DOHH2 (cell line): ENCODE measurements at regions not wholly inside any gene's neighbourhood (a gene's known extent, or its start where the extent isn't known, plus 50 kb on each side); places are given as distances from the start of the nearest gene placed in this dataset.

Source experiments
- H3F3A ChIP-seq: fragments of 200-600 bp; sonication (generic), shearing (Covaris generic); 2 replicates; pipeline ENCODE4 v1.6.0; 2016; ENCODE audit warnings: antibody characterized with exemption, mild to moderate bottlenecking; ENCODE audit not compliant: control insufficient read depth, insufficient read depth
- H3K27ac ChIP-seq: fragments of 200-600 bp; sonication (generic); 2 replicates; pipeline ENCODE4 v1.5.1; 2014; ENCODE audit warnings: low read depth, mild to moderate bottlenecking, low read length, moderate library complexity
- H3K27me3 ChIP-seq: fragments of 200-600 bp; sonication (generic); 2 replicates; pipeline ENCODE4 v1.6.1; 2014; ENCODE audit warnings: mild to moderate bottlenecking, low read length, mixed read lengths; ENCODE audit not compliant: control insufficient read depth
- H3K36me3 ChIP-seq: fragments of 200-600 bp; sonication (generic); 2 replicates; pipeline ENCODE4 v1.6.1; 2014; ENCODE audit warnings: mild to moderate bottlenecking, low read length, moderate library complexity, mixed read lengths; ENCODE audit not compliant: control insufficient read depth
- H3K4me1 ChIP-seq: fragments of 200-600 bp; sonication (generic); 2 replicates; pipeline ENCODE4 v1.6.1; 2014; ENCODE audit warnings: mild to moderate bottlenecking, low read length, mixed read lengths; ENCODE audit not compliant: control insufficient read depth
- H3K4me2 ChIP-seq: fragments of 200-600 bp; sonication (generic); 2 replicates; pipeline ENCODE4 v1.6.0; 2014; ENCODE audit warnings: mild to moderate bottlenecking, low read length, moderate library complexity
- H3K4me3 ChIP-seq: fragments of 200-600 bp; sonication (generic); 2 replicates; pipeline ENCODE4 v1.5.1; 2014; ENCODE audit warnings: mild to moderate bottlenecking, low read length, mixed read lengths
- H3K79me2 ChIP-seq: fragments of 200-600 bp; sonication (generic); 2 replicates; pipeline ENCODE4 v1.6.1; 2014; ENCODE audit warnings: mild to moderate bottlenecking, low read length, mixed read lengths; ENCODE audit not compliant: control insufficient read depth
- H3K9me2 ChIP-seq: fragments of 200-600 bp; sonication (generic); replicated peaks from 2 replicates; pipeline ENCODE4 v1.6.1; 2014; ENCODE audit warnings: mild to moderate bottlenecking, low read length, mixed read lengths; ENCODE audit not compliant: control insufficient read depth
- H3K9me3 ChIP-seq: fragments of 200-600 bp; sonication (generic); 2 replicates; pipeline ENCODE4 v1.6.1; 2014; ENCODE audit warnings: antibody characterized with exemption, low read length, mixed read lengths; ENCODE audit not compliant: control insufficient read depth, insufficient read depth
- H4K20me1 ChIP-seq: fragments of 200-600 bp; sonication (generic); 2 replicates; pipeline ENCODE4 v1.6.0; 2014; ENCODE audit warnings: low read depth, mild to moderate bottlenecking, antibody characterized with exemption, low read length, moderate library complexity; ENCODE audit not compliant: control insufficient read depth, insufficient read depth
- EZH2phosphoT487 ChIP-seq: fragments of 200-600 bp; sonication (generic); IDR thresholded peaks from 2 replicates; pipeline ENCODE4 v1.6.1; 2017; ENCODE audit warnings: borderline replicate concordance, mild to moderate bottlenecking, antibody characterized with exemption, low read length, moderate library complexity, mixed read lengths
- TF ChIP-seq, protein P1 (sequence below): fragments of 200-600 bp; sonication (generic); IDR thresholded peaks from one replicate; pipeline ENCODE4 v1.5.1; 2014; ENCODE audit warnings: antibody characterized with exemption, mild to moderate bottlenecking, low read depth, low read length; ENCODE audit not compliant: poor library complexity, severe bottlenecking

- H3F3A ChIP-seq = peaks cover 69% of the 10 kb centered on the region
- peaks cover 3% of the 10 kb centered on the region; the same call in 1 of the 2 replicates for H3K9me3 ChIP-seq
- peaks cover 54% of the 10 kb centered on the region for H3K79me2 ChIP-seq
- no peaks in the 10 kb centered on the region for H4K20me1 ChIP-seq
- peak overlapping the region; percentile 98 for H3K27ac ChIP-seq
- no peaks in the 10 kb centered on the region for H3K27me3 ChIP-seq
- peak overlapping the region; percentile 69 for H3K4me3 ChIP-seq
- peaks cover 93% of the 10 kb centered on the region for H3K4me1 ChIP-seq
- peak overlapping the region; percentile 94 for H3K4me2 ChIP-seq
- TF ChIP-seq, protein P1, sequence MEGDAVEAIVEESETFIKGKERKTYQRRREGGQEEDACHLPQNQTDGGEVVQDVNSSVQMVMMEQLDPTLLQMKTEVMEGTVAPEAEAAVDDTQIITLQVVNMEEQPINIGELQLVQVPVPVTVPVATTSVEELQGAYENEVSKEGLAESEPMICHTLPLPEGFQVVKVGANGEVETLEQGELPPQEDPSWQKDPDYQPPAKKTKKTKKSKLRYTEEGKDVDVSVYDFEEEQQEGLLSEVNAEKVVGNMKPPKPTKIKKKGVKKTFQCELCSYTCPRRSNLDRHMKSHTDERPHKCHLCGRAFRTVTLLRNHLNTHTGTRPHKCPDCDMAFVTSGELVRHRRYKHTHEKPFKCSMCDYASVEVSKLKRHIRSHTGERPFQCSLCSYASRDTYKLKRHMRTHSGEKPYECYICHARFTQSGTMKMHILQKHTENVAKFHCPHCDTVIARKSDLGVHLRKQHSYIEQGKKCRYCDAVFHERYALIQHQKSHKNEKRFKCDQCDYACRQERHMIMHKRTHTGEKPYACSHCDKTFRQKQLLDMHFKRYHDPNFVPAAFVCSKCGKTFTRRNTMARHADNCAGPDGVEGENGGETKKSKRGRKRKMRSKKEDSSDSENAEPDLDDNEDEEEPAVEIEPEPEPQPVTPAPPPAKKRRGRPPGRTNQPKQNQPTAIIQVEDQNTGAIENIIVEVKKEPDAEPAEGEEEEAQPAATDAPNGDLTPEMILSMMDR = peak; percentile 20
- no peak for TF ChIP-seq EZH2phosphoT487
- peaks cover 12% of the 10 kb centered on the region; the same call in 1 of the 2 replicates for H3K36me3 ChIP-seq
- no peaks in the 10 kb centered on the region for H3K9me2 ChIP-seq
Observed at GRCh38 chr17:72025113-72025512, 95.7 kb upstream of the SOX9 start.

DNA sequence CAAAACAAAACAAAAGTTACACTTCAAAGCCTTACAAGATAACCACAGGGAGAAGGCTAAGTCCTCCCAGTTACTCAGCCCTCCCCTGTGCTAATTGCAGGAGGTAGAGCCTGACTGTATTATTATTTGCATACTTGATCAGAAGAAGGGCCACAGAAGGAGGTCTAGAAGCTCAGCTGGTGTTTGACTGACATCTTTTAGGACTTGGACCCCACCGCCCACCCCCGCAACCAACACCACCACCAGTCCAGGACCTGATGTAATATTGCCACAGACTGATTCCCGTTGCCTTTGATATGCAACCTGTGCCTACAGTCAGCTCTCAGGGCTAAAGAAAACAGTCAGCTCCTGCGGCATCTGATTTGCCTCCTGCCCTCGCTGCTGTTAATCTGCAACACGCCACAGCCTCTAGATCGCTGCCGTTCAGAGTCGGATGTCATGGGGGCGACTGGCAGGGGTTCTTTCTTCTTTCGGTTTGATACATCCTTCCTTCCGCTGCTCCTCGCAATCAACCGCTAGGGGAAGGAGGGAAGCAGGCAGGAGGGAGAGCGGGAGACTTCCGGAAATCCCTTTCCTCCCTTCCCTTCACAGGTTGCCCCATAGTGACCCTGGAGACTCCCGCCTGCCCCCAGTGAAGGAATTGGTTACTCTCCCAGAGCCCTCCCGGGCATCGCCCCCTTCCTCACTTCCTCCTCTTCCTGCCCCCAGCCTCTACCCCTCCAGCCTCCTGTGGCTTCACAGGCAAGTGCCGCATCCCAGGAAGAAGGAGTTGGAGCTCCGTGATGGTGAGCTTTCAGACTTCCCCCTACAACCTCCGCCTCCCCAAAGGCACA is 90.5 kb upstream of the SOX9 start:
- TF ChIP-seq, protein P1 = peak; percentile 59
- TF ChIP-seq EZH2phosphoT487 = no peak
- H3K79me2 ChIP-seq = peaks cover 37% of the 10 kb centered on the region

DNA sequence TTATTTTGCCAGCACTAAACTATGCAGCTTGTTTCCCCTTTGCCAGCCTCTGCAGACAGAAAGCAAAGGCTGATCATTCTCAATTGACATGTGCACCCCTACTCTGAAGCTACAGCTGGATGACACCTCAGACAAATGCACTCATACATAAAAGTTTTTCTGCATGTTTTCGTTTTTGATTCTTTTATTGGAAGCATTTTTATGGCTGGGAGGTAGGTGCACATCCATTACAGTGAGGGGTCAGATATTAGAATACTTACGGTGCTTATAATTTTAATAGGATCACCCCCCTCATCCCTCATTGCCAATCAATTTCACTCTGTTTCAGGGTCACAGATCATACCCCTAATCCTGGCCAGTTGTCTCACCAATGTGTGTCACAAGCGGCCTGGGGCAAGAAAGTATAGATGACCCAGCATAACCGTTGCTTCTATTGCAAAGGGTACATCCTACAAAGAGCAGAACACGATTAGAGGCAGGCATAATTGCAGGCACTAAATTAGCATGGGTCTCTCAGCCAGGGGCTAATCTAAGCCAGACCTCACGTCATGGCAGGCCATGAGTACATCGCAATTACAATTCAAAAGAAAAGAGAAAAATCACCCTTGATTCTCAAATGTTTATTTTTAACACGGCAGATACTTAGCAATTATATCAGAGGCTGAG is 89.5 kb upstream of the SOX9 start:
- TF ChIP-seq EZH2phosphoT487 = no peak
- TF ChIP-seq, protein P1 = no peak
- Histone ChIP-seq H3K27me3 (no peaks in the 10 kb centered on the region), H3K27ac (peak overlapping the region; percentile 95), H3K4me3 (peak overlapping the region; percentile 83), H4K20me1 (no peaks in the 10 kb centered on the region), H3K9me2 (no peaks in the 10 kb centered on the region), H3K4me1 (peaks cover 80% of the 10 kb centered on the region), H3K36me3 (no peaks in the 10 kb centered on the region), H3K4me2 (peak overlapping the region; percentile 84), H3F3A (peaks cover 36% of the 10 kb centered on the region), H3K79me2 (peaks cover 28% of the 10 kb centered on the region), H3K9me3 (no peaks in the 10 kb centered on the region)

More for the DNA sequence above, 90.5 kb upstream of the SOX9 start:
- peak overlapping the region; percentile 95 for H3K27ac ChIP-seq
- no peaks in the 10 kb centered on the region for H3K9me2 ChIP-seq
- peaks cover 90% of the 10 kb centered on the region for H3K4me1 ChIP-seq
- H3F3A ChIP-seq = peaks cover 46% of the 10 kb centered on the region
- no peaks in the 10 kb centered on the region for H3K36me3 ChIP-seq
- H3K9me3 ChIP-seq = no peaks in the 10 kb centered on the region
- H4K20me1 ChIP-seq = no peaks in the 10 kb centered on the region
- peak overlapping the region; percentile 84 for H3K4me2 ChIP-seq
- H3K4me3 ChIP-seq = peak overlapping the region; percentile 83
- no peaks in the 10 kb centered on the region for H3K27me3 ChIP-seq
